CD14-positive monocyte (primary cell): ENCODE measurements at regions not wholly inside any gene's neighbourhood (a gene's known extent, or its start where the extent isn't known, plus 50 kb on each side); places are given as distances from the start of the nearest gene placed in this dataset.

Experiments used
- DNase-seq, 3 donors: peaks; one replicate each; pipeline ENCODE4 v3.0.0-alpha.2; 2011 to 2022
- H2AFZ ChIP-seq: 2 replicates; pipeline ENCODE4 v1.6.0; 2012; ENCODE audit warnings: mild to moderate bottlenecking, low read depth, low read length, inconsistent platforms; ENCODE audit not compliant: insufficient read depth, poor library complexity, severe bottlenecking
- H3K27ac ChIP-seq, 2 donors: 1 replicate in 1 of 2; 2 replicates in 1 of 2; pipeline ENCODE4 v1.5.1; 2012 to 2013; ENCODE audit warnings: low read length in 2 of 2, control low read depth in 1 of 2, inconsistent platforms in 1 of 2, low read depth in 1 of 2, mild to moderate bottlenecking in 1 of 2
- H3K27me3 ChIP-seq, 2 donors: one replicate each; pipeline versions ENCODE4 v1.6.0 to v1.6.1; 2011 to 2013; ENCODE audit warnings: low read length in 2 of 2; ENCODE audit not compliant: control insufficient read depth in 2 of 2, insufficient read depth in 2 of 2
- H3K36me3 ChIP-seq, 2 donors: replicated peaks in 1 of 2; 1 replicate in 1 of 2; 2 replicates in 1 of 2; pipeline versions ENCODE4 v1.5.1 to v1.6.1; 2012 to 2013; ENCODE audit warnings: low read length in 2 of 2, control low read depth in 1 of 2, inconsistent platforms in 1 of 2, mild to moderate bottlenecking in 1 of 2; ENCODE audit not compliant: insufficient read depth in 2 of 2, control insufficient read depth in 1 of 2
- H3K4me1 ChIP-seq, 2 donors: 1 replicate in 1 of 2; 2 replicates in 1 of 2; pipeline versions ENCODE4 v1.5.1 to v1.6.1; 2012 to 2013; ENCODE audit warnings: low read length in 2 of 2, control low read depth in 1 of 2, inconsistent platforms in 1 of 2, mild to moderate bottlenecking in 1 of 2, moderate library complexity in 1 of 2; ENCODE audit not compliant: insufficient read depth in 2 of 2, control insufficient read depth in 1 of 2
- H3K4me2 ChIP-seq: replicated peaks from 2 replicates; pipeline ENCODE3; 2012; ENCODE audit warnings: low read length, moderate library complexity, mild to moderate bottlenecking; ENCODE audit not compliant: poor library complexity, severe bottlenecking; ENCODE audit errors: extremely low read depth
- H3K4me3 ChIP-seq, 3 experiments: fragments of 200-600 bp in 1 of 3; sonication (generic) in 1 of 3; replicated peaks in 1 of 3; 1 replicate in 2 of 3; 2 replicates in 1 of 3; pipeline ENCODE4 v1.5.1; 2011 to 2013; ENCODE audit warnings: low read length in 3 of 3, mild to moderate bottlenecking in 3 of 3, control low read depth in 2 of 3, low read depth in 2 of 3, inconsistent platforms in 1 of 3, moderate library complexity in 1 of 3
- H3K79me2 ChIP-seq: 2 replicates; pipeline ENCODE4 v1.6.0; 2012; ENCODE audit warnings: mild to moderate bottlenecking, control low read depth, inconsistent platforms, low read length, moderate library complexity; ENCODE audit not compliant: insufficient read depth
- H3K9ac ChIP-seq: 2 replicates; pipeline ENCODE4 v1.6.0; 2017; ENCODE audit warnings: low read length, mild to moderate bottlenecking; ENCODE audit not compliant: insufficient read depth, poor library complexity, severe bottlenecking
- H3K9me3 ChIP-seq, 2 donors: replicated peaks in 1 of 2; 1 replicate in 1 of 2; 2 replicates in 1 of 2; pipeline versions ENCODE4 v1.5.1 to v1.6.1; 2012 to 2013; ENCODE audit warnings: low read length in 2 of 2, control low read depth in 1 of 2; ENCODE audit not compliant: control insufficient read depth in 1 of 2, insufficient read depth in 1 of 2
- H4K20me1 ChIP-seq: 2 replicates; pipeline ENCODE4 v1.6.0; 2012; ENCODE audit warnings: mild to moderate bottlenecking, low read length, control low read depth, moderate library complexity; ENCODE audit not compliant: insufficient read depth
- H3K27ac Mint-ChIP-seq, 7 donors: one replicate each; pipeline ENCODE4 v1.8.0; 2020; ENCODE audit warnings: mild to moderate bottlenecking in 7 of 7, mixed read lengths in 7 of 7, moderate library complexity in 6 of 7, inconsistent platforms in 2 of 7
- H3K27me3 Mint-ChIP-seq, 3 donors: one replicate each; pipeline ENCODE4 v1.8.0; 2021 to 2022; ENCODE audit warnings: low read depth in 3 of 3, mild to moderate bottlenecking in 3 of 3, mixed read lengths in 3 of 3, moderate library complexity in 3 of 3, inconsistent platforms in 1 of 3
- H3K36me3 Mint-ChIP-seq, 2 donors: one replicate each; pipeline ENCODE4 v1.8.0; 2020; ENCODE audit warnings: mixed read lengths in 2 of 2, inconsistent platforms in 1 of 2, mild to moderate bottlenecking in 1 of 2
- H3K4me1 Mint-ChIP-seq: one replicate; pipeline ENCODE4 v1.8.0; 2020; ENCODE audit warnings: mild to moderate bottlenecking, mixed read lengths
- H3K4me3 Mint-ChIP-seq, 2 donors: one replicate each; pipeline ENCODE4 v1.8.0; 2020; ENCODE audit warnings: mild to moderate bottlenecking in 2 of 2, mixed read lengths in 2 of 2, moderate library complexity in 1 of 2
- H3K9me3 Mint-ChIP-seq, 7 donors: one replicate each; pipeline ENCODE4 v1.8.0; 2020 to 2022; ENCODE audit warnings: mixed read lengths in 7 of 7, mild to moderate bottlenecking in 6 of 7, moderate library complexity in 6 of 7, inconsistent platforms in 2 of 7
- CTCF ChIP-seq: fragments of 200-600 bp; IDR thresholded peaks from one replicate; pipeline ENCODE4 v1.8.0; 2022; ENCODE audit warnings: antibody characterized with exemption, mild to moderate bottlenecking
- WGBS: methylation state at CpG from one replicate; pipeline ENCODE4 v1.1.5; 2013; ENCODE audit warnings: missing lambda C conversion rate; ENCODE audit not compliant: insufficient coverage; 5-methylcytosine and 5-hydroxymethylcytosine counted together
- intact Hi-C, 2 donors: fragments of 100-400 bp; cut with micrococcal nuclease; formaldehyde crosslinking; loops; one replicate each; pipeline versions ENCODE4 v1.15.0 to v1.15.1; 2023

GRCh38 chr3:148005456-148005855 lies 596.3 kb downstream of the ZIC1 start:
- no peak overlapping the region for H3K27ac Mint-ChIP-seq
- H3K36me3 ChIP-seq = no peaks in the 10 kb centered on the region

GRCh38 chr3:148006508-148006907 lies 597.3 kb downstream of the ZIC1 start:
- intact Hi-C loops = no loop called here
- Histone ChIP-seq H3K4me3 (no peak overlapping the region), H3K4me1 (no peaks in the 10 kb centered on the region), H3K27ac (no peak overlapping the region), H3K9me3 (no peaks in the 10 kb centered on the region), H3K36me3 (no peaks in the 10 kb centered on the region), H3K9ac (no peak overlapping the region), H4K20me1 (no peaks in the 10 kb centered on the region), H3K27me3 (no peaks in the 10 kb centered on the region), H3K79me2 (no peaks in the 10 kb centered on the region), H2AFZ (no peak overlapping the region), H3K4me2 (no peak overlapping the region)
- Mint-ChIP-seq H3K27me3 (no peaks in the 10 kb centered on the region), H3K4me3 (no peak overlapping the region), H3K9me3 (peaks cover 0 to 5% (median 2%) of the 10 kb centered on the region in 7 donors), H3K27ac (no peak overlapping the region), H3K4me1 (no peaks in the 10 kb centered on the region), H3K36me3 (no peaks in the 10 kb centered on the region)
- no peak for TF ChIP-seq CTCF
- DNase-seq = no peak

More at GRCh38 chr3:148005456-148005855, 596.3 kb downstream of the ZIC1 start:
- Mint-ChIP-seq H3K4me3 (no peak overlapping the region), H3K36me3 (no peaks in the 10 kb centered on the region), H3K9me3 (peaks cover 0 to 5% (median 2%) of the 10 kb centered on the region in 7 donors), H3K4me1 (no peaks in the 10 kb centered on the region), H3K27me3 (no peaks in the 10 kb centered on the region)
- no CpG with 5 or more reads among the region's 2 CpGs for WGBS
- no peak overlapping the region for H3K4me2 ChIP-seq
- no peak overlapping the region for H3K27ac ChIP-seq
- H3K27me3 ChIP-seq = no peaks in the 10 kb centered on the region
- H3K79me2 ChIP-seq = no peaks in the 10 kb centered on the region
- no peak overlapping the region for H3K4me3 ChIP-seq
- H4K20me1 ChIP-seq = no peaks in the 10 kb centered on the region
- no peak for TF ChIP-seq CTCF
- no peak overlapping the region for H2AFZ ChIP-seq
- no peaks in the 10 kb centered on the region for H3K4me1 ChIP-seq
- no peak for DNase-seq
- intact Hi-C loops = no loop called here
- no peaks in the 10 kb centered on the region for H3K9me3 ChIP-seq
- H3K9ac ChIP-seq = no peak overlapping the region
